GM19239 (cell line): ENCODE measurements at regions not wholly inside any gene's neighbourhood (a gene's known extent, or its start where the extent isn't known, plus 50 kb on each side); places are given as distances from the start of the nearest gene placed in this dataset.

Experiments
- DNase-seq: peaks from one replicate; pipeline ENCODE4 v3.0.0; 2011; ENCODE audit warnings: low spot score; ENCODE audit not compliant: insufficient read length
- FAIRE-seq: peaks from 2 replicates; lab custom pipeline; 2011; peaks lifted over from hg19 to GRCh38; lab: Jason Lieb, UNC

DNA sequence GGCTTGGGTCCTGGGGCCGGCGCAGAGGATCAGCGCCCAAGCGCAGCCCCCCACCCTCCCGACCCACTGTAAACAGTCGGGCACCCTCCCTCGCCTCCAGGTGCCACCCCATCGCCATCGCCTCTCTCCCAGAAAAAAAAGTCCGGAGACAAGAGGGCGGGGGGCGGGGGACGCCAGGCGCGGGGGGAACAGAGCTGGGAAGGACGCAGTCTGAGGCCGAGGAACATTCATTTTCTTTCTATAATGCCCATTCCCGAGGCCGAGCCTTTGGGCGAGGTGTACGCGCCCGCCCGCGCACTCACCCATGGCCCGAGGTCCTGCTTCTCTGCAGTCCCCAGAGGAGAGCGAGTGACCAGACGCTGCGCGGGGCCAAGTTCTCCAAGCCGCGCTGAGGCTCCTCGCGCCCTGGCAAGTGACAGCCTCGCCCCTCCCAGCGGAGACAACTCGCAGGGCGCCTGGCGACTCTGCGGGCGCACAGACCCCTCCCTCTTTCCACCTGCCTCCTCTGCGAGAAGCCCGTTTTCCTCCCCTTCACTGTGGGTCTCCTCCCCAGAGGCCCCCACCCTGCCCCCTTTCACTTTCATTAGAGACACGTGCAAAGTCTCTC is 63.5 kb upstream of the WDR17 start:
- FAIRE-seq (no peak), DNase-seq (no peak)

DNA sequence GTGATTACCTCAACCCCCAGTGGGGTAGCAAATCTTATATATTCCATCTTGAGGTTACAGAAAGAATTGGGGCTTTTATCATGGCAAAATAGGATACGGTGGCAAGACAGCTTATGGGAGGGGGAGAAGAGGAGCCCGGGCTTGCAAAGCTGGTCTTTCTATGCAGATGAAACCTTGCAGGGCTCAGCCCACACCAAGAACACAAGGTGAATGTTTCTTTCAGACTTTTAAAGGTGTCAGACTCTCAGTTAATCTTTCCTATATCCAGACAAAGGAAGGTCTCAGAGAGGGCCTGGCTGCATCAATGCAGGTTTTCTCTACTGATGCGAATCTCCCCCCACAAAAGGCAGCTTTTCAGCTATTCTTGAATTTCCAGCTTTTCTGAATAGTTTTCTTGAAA is 59.9 kb upstream of the WDR17 start:
- no peak for DNase-seq
- no peak for FAIRE-seq

DNA sequence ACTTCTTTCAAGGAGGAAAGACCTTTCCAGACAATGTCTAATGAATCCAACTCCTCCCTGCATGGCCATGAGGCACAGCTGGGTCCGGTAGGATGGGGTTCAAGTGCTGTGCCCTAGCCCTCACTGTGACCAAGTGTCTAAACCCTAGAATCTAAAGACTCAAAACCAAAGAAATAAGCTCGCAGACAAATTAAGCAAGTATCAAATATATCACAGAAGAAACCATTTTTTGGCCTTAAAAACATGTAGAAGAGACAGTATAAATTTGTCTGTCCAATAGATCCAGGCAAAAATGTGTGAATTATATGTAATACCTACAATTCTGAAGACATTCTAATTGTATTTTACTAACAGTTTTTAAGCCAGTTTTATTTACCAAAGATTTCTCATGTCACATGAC is 56.4 kb upstream of the WDR17 start:
- FAIRE-seq, result no peak
- DNase-seq, result no peak

DNA sequence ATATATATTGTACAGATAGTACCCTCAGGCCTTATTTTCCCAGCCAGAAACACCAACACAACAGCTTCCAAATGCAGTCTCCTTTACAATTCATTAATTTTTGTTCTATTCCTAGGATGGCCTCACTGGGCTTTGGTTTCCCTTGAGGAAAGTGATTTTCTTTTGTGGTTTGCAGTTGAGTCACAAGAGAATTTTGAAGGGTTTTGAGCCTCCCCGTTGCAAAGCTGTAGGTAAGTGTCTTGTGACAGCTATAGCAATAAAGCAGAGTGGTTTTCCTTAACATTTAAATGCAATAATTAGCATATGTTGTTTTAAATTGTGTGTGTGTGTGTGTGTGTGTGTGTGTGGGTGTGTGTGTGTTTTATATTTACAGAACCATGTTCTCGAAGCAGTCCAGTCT is 54.1 kb upstream of the WDR17 start:
- DNase-seq (no peak), FAIRE-seq (peak; percentile 14)

DNA sequence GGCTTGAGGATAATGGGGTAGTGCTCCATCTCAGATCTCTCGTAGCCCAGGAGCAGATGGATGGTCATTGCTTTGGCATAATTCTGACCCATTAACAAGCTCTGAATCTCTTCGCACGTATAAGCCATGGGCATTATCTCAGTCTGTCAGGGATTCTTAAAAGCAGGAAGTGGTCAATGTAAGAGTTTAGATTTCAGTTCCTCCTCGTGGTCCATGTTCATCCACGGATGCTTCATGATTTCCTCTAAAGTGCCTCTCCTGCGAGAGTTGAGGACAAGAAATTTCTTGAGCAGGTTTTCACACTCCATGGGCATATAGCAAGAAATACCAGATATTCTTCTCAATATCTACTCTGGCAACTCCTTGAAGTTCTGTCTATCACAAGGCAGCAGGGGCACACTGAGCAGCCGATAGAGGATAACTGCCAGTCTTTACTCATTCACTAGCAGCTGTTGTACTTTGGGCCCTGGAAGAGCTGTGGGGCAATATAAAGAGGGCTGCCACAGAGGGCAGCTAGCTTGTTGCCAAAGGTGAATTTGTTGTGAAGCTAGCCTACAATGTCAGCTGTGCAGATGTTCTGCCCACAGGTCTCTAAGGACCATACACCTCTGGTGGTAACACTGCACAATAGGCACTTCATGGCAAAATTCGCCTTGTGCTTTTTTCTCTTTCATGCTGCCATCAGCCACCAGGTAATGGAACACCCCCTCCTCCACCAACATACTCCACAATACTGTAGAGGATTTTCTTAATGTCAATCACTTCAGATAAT is 52.0 kb upstream of the WDR17 start:
- FAIRE-seq (peak; percentile 80), DNase-seq (no peak)

DNA sequence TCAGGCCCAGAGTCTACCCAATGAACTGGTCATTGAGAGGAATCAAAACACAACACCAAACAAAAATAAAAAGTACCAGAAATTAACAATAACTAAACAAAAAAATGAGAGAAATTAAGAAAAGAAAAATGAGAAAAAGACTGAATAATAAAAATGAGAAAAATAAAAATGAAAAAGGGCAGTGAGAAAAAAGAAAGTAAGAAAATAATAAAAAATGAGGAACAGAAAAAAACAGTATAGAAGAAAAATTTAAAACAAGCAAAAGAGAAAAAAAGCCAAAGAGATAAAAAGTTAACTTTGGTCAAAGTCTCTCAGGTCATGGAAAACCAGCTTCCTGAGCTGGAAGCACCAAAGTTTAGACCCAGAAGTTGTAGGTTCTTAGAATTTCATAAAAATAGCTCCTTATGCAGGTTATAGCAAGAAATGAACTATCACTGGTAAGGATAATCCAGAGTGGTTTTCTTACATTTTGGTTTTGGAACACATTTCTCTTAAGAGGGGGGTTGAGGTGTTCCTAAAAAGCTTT is 51.0 kb upstream of the WDR17 start:
- DNase-seq (no peak), FAIRE-seq (no peak)
